ENCODE measurements at regions not wholly inside any gene's neighbourhood (a gene's known extent, or its start where the extent isn't known, plus 50 kb on each side); places are given as distances from the start of the nearest gene placed in this dataset.

- TF ChIP-seq RAD21 (CRISPR knock-in tag; conservative IDR thresholded peaks at IDR 0.05 in 1 of 2, IDR thresholded peaks at IDR 0.05 in 1 of 2), result peak; percentile 37 to 65
- TF ChIP-seq ZNF274 (IDR thresholded peaks at IDR 0.05; ENCODE audit: borderline replicate concordance, low read depth, low read length), result no peak
- no peak for TF ChIP-seq EZH2 (IDR thresholded peaks at IDR 0.05; ENCODE audit: borderline replicate concordance, low read depth, low read length)
- TF ChIP-seq, protein P1, sequence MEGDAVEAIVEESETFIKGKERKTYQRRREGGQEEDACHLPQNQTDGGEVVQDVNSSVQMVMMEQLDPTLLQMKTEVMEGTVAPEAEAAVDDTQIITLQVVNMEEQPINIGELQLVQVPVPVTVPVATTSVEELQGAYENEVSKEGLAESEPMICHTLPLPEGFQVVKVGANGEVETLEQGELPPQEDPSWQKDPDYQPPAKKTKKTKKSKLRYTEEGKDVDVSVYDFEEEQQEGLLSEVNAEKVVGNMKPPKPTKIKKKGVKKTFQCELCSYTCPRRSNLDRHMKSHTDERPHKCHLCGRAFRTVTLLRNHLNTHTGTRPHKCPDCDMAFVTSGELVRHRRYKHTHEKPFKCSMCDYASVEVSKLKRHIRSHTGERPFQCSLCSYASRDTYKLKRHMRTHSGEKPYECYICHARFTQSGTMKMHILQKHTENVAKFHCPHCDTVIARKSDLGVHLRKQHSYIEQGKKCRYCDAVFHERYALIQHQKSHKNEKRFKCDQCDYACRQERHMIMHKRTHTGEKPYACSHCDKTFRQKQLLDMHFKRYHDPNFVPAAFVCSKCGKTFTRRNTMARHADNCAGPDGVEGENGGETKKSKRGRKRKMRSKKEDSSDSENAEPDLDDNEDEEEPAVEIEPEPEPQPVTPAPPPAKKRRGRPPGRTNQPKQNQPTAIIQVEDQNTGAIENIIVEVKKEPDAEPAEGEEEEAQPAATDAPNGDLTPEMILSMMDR (IDR thresholded peaks at IDR 0.05 in 2 of 3, conservative IDR thresholded peaks at IDR 0.05 in 1 of 3; ENCODE audit: insufficient read depth in 2 of 3, low read depth in 1 of 3, low read length in 3 of 3), result peak; percentile 56 to 69 (median 63); a peak in 5 of 6 replicates
- no peak for TF ChIP-seq TCF7L2 (IDR thresholded peaks at IDR 0.05; ENCODE audit: low read depth, low read length)
These were observed 100.4 kb upstream of the DNAJC1 start for GRCh38 chr10:22103701-22104470.
